ENCODE measurements at regions not wholly inside any gene's neighbourhood (a gene's known extent, or its start where the extent isn't known, plus 50 kb on each side); places are given as distances from the start of the nearest gene placed in this dataset.
"Not testable (repeated sequence)": the region's sequence is repeated elsewhere in the genome, so short reads cannot be mapped to it uniquely, and the experiment has no call there.

GRCh38 chr2:160621748-160622147, 128.1 kb upstream of the RBMS1 start (continued):
- TF ChIP-seq REST (IDR thresholded peaks at IDR 0.05), result no peak
- TF ChIP-seq, protein P1, sequence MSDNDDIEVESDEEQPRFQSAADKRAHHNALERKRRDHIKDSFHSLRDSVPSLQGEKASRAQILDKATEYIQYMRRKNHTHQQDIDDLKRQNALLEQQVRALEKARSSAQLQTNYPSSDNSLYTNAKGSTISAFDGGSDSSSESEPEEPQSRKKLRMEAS (IDR thresholded peaks at IDR 0.05), result no peak
- no peak for TF ChIP-seq CTCF (IDR thresholded peaks at IDR 0.05)
- TF ChIP-seq TP53 (CRISPR knock-in tag; IDR thresholded peaks at IDR 0.05), result no peak
- TF ChIP-seq CBX2 (IDR thresholded peaks at IDR 0.05; ENCODE audit: borderline replicate concordance, low read depth), result no peak
- no peak for TF ChIP-seq RNF2 (IDR thresholded peaks at IDR 0.05; ENCODE audit: borderline replicate concordance, low read depth)
- no peak for TF ChIP-seq ZNF302 (CRISPR knock-in tag; IDR thresholded peaks at IDR 0.05)
- no peak for TF ChIP-seq RFX5 (IDR thresholded peaks at IDR 0.05)
- no peak for TF ChIP-seq HOXB5 (CRISPR knock-in tag; IDR thresholded peaks at IDR 0.05)

- ATAC-seq; H3K4me3 ChIP-seq; H3K27ac ChIP-seq; CTCF ChIA-PET; POLR2A ChIA-PET; DNase-seq (ENCODE audit: low read depth in 1 of 2, low spot score in 1 of 2); FAIRE-seq; H3K9me3 ChIP-seq; H3K4me1 ChIP-seq; H3K4me2 ChIP-seq: not testable (repeated sequence)
- 76% methylated on average over 8 of the region's 13 CpGs for WGBS (ENCODE audit: missing lambda C conversion rate)
These were observed 134.5 kb upstream of the RBMS1 start for GRCh38 chr2:160628020-160628637.

- H3K27ac ChIP-seq, result no peak overlapping the region
- no peaks in the 10 kb centered on the region for H3K4me1 ChIP-seq
- H3K9me3 ChIP-seq, result peaks cover 3% of the 10 kb centered on the region; the same call in 2 of the 3 replicates
- no peak for FAIRE-seq
- no peak for DNase-seq (ENCODE audit: low read depth in 1 of 2, low spot score in 1 of 2)
- ATAC-seq, result no peak
- ChIA-PET POLR2A (no interaction called here), CTCF (no interaction called here)
- no peak overlapping the region for H3K4me2 ChIP-seq
- no peak for TF ChIP-seq EHF (CRISPR knock-in tag; IDR thresholded peaks at IDR 0.05)
- TF ChIP-seq CHD4 (IDR thresholded peaks at IDR 0.05; ENCODE audit: borderline replicate concordance), result no peak
- no peak for TF ChIP-seq EHMT2 (IDR thresholded peaks at IDR 0.05; ENCODE audit: low read depth)
- no peak for TF ChIP-seq HDAC2 (IDR thresholded peaks at IDR 0.05)
- no peak for TF ChIP-seq HOXB13 (CRISPR knock-in tag; IDR thresholded peaks at IDR 0.05; ENCODE audit: low read depth)
- no peak for TF ChIP-seq SMC3 (IDR thresholded peaks at IDR 0.05)
- TF ChIP-seq ATOH8 (CRISPR knock-in tag; IDR thresholded peaks at IDR 0.05; ENCODE audit: low read depth), result no peak
- TF ChIP-seq ESRRA (IDR thresholded peaks at IDR 0.05; ENCODE audit: borderline replicate concordance, low read length), result no peak
- no peak for TF ChIP-seq RARB (CRISPR knock-in tag; IDR thresholded peaks at IDR 0.05)
- TF ChIP-seq RAD21 (conservative IDR thresholded peaks at IDR 0.05 in 1 of 2, IDR thresholded peaks at IDR 0.05 in 1 of 2), result no peak
- no peak for TF ChIP-seq TFCP2L1 (CRISPR knock-in tag; IDR thresholded peaks at IDR 0.05)
- no peak for TF ChIP-seq SREBF2 (IDR thresholded peaks at IDR 0.05)
- TF ChIP-seq CHD2 (IDR thresholded peaks at IDR 0.05; ENCODE audit: low read length, partially characterized antibody), result no peak
- TF ChIP-seq BCL3 (IDR thresholded peaks at IDR 0.05), result no peak
- TF ChIP-seq, protein P2, sequence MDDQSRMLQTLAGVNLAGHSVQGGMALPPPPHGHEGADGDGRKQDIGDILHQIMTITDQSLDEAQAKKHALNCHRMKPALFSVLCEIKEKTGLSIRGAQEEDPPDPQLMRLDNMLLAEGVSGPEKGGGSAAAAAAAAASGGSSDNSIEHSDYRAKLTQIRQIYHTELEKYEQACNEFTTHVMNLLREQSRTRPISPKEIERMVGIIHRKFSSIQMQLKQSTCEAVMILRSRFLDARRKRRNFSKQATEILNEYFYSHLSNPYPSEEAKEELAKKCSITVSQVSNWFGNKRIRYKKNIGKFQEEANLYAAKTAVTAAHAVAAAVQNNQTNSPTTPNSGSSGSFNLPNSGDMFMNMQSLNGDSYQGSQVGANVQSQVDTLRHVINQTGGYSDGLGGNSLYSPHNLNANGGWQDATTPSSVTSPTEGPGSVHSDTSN (IDR thresholded peaks at IDR 0.05), result no peak
- TF ChIP-seq NR3C1 (IDR thresholded peaks at IDR 0.05), result no peak
- TF ChIP-seq GATA3 (IDR thresholded peaks at IDR 0.05; ENCODE audit: borderline replicate concordance), result no peak
- no peak for TF ChIP-seq USF2 (IDR thresholded peaks at IDR 0.05)
- WGBS (ENCODE audit: missing lambda C conversion rate), result 90% methylated on average over 3 of the region's 3 CpGs
- no peak overlapping the region for H3K4me3 ChIP-seq
These were observed 135.2 kb upstream of the RBMS1 start for GRCh38 chr2:160628811-160629210.
